ACC112 (cell line): ENCODE measurements at regions not wholly inside any gene's neighbourhood (a gene's known extent, or its start where the extent isn't known, plus 50 kb on each side); places are given as distances from the start of the nearest gene placed in this dataset.
A peak's percentile ranks its signal among the peaks of the same experiment; 100 is the strongest.

Source experiments
- H2AFZ ChIP-seq: fragments of 200-600 bp; sonication (generic); one replicate; pipeline ENCODE4 v1.6.0; 2017; ENCODE audit warnings: antibody characterized with exemption, low read length; ENCODE audit not compliant: unreplicated experiment
- H3K27ac ChIP-seq: fragments of 200-600 bp; sonication (generic); 2 replicates; pipeline ENCODE4 v1.5.1; 2014; ENCODE audit warnings: low read depth, mild to moderate bottlenecking, antibody characterized with exemption, low read length, moderate library complexity
- H3K27me3 ChIP-seq: fragments of 200-600 bp; sonication (generic); 2 replicates; pipeline ENCODE4 v1.6.1; 2014; ENCODE audit warnings: mild to moderate bottlenecking, antibody characterized with exemption, low read length, moderate library complexity, mixed read lengths; ENCODE audit not compliant: insufficient read depth
- H3K36me3 ChIP-seq: fragments of 200-600 bp; sonication (generic); 2 replicates; pipeline ENCODE4 v1.6.1; 2016; ENCODE audit warnings: mild to moderate bottlenecking, antibody characterized with exemption, low read length, moderate library complexity, mixed read lengths; ENCODE audit not compliant: insufficient read depth
- H3K4me1 ChIP-seq: fragments of 200-600 bp; sonication (generic); one replicate; pipeline ENCODE4 v1.6.1; 2016; ENCODE audit warnings: low read length, mixed read lengths; ENCODE audit not compliant: insufficient read depth, unreplicated experiment, control insufficient read depth
- H3K4me3 ChIP-seq: fragments of 200-600 bp; sonication (generic); 2 replicates; pipeline ENCODE4 v1.5.1; 2014; ENCODE audit warnings: mild to moderate bottlenecking, low read depth, low read length
- H3K79me2 ChIP-seq: fragments of 200-600 bp; sonication (generic); one replicate; pipeline ENCODE4 v1.6.0; 2016; ENCODE audit warnings: low read length; ENCODE audit not compliant: control insufficient read depth, unreplicated experiment, insufficient read depth

DNA sequence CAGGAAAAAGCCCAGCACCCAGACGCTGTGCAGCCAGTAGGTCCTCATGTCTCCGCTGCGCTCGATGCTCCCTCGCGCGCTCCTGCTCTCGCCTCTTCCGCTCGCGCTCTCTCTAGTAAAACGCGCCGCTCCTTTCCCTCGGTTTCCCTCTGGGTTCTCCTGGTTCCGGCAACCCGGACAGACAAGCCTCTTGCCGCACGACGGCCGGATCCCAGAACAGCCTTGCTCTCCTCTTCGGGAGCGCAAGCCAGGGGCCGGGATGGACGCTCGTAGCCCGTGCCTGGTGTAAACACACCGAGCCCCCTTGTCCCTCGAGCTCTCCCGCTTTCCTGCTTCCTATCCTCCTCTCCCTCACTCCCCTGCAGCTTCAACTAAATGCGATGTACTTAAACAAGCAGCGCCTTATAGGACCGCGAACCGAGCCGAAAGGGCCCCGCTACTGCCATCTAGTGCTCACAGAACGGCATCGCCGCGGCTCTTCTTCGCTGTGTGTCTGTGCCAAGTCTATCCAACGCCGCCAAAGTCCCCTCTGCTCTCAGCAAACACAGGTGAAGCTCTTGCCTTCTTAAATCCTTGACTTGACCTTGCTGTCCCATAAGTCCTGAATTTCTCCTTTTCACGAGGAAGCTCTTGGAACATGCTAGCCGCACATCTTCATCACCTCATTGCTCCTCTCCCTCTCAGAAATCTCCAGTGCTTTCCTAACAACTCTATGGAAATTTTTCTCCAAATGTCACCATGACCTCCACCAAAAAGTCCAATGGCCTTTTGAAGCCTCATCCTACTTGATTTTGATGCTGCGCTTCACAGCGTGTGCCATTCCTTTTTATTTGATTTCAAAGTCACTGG lies 1037.2 kb downstream of the IGSF11 start:
- H2AFZ ChIP-seq: peak overlapping the region; percentile 94
- H3K4me3 ChIP-seq: peak overlapping the region; percentile 84
- H3K36me3 ChIP-seq: no peaks in the 10 kb centered on the region
- H3K27ac ChIP-seq: no peak overlapping the region
- H3K79me2 ChIP-seq: no peaks in the 10 kb centered on the region
- H3K27me3 ChIP-seq: peaks cover 36% of the 10 kb centered on the region
- H3K4me1 ChIP-seq: no peaks in the 10 kb centered on the region

DNA sequence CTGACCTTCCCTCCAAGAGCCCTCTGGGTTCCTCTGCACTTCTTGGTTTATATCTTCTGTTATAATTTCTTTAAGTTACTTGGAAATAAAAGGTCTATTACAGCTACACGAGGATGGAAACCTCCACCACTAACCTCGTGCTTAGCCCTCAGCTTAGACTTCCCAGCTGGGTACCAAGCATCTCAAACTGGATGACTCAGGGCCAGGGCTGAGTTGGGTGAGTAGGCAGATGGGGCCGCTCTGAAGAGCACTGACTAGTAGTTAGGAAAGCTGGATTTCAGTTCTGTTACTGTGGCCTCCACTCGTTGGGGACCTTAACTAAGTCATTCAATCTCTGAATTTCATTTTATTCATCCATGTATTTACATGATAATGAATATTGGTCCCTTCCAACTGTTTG lies 1036.6 kb downstream of the IGSF11 start:
- no peaks in the 10 kb centered on the region for H3K4me1 ChIP-seq
- no peak overlapping the region for H3K4me3 ChIP-seq
- no peaks in the 10 kb centered on the region for H3K36me3 ChIP-seq
- H2AFZ ChIP-seq: no peak overlapping the region
- no peak overlapping the region for H3K27ac ChIP-seq
- H3K79me2 ChIP-seq: no peaks in the 10 kb centered on the region
- peaks cover 36% of the 10 kb centered on the region for H3K27me3 ChIP-seq

DNA sequence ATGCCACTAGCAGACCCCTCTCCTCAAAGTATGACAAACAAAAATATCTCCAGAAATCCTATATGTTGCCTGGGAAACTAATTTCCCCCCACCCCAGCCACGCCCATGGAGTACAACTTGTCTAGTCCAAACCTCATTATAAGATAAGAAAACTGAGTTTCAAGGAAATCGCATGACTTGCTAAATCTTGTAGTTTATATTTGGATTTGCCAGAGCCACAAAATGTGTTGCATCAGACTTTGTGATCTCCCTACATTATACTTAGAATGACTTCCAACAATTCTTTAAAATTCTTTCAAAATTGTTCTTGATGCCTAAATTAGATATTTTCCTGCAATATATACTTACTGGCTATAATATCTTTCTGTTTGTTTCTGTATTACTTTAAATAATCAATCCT lies 1034.4 kb downstream of the IGSF11 start:
- no peak overlapping the region for H2AFZ ChIP-seq
- H3K4me1 ChIP-seq: no peaks in the 10 kb centered on the region
- H3K4me3 ChIP-seq: no peak overlapping the region
- H3K79me2 ChIP-seq: no peaks in the 10 kb centered on the region
- peaks cover 24% of the 10 kb centered on the region for H3K27me3 ChIP-seq
- no peak overlapping the region for H3K27ac ChIP-seq
- H3K36me3 ChIP-seq: no peaks in the 10 kb centered on the region

DNA sequence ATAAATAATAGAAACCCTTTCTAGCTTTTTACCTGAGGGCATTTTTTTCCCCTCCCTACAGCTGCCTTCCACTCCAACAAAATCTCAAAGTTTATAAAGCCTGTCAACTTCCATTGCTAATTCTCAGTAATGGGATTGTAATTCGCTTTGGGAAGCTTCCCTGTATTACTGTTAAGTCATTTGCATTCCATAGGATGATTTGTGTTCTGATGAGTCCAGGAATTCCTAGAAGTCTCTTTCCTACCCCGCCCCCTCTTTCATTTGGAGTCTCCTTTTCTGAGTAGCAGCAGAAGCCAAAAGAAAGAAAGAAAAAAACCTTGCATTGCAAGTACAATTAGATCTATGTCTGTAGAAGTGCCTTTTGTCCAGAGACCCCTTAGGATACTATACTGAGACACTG lies 1033.3 kb downstream of the IGSF11 start:
- Histone ChIP-seq H3K79me2 (no peaks in the 10 kb centered on the region), H3K27ac (no peak overlapping the region)

DNA sequence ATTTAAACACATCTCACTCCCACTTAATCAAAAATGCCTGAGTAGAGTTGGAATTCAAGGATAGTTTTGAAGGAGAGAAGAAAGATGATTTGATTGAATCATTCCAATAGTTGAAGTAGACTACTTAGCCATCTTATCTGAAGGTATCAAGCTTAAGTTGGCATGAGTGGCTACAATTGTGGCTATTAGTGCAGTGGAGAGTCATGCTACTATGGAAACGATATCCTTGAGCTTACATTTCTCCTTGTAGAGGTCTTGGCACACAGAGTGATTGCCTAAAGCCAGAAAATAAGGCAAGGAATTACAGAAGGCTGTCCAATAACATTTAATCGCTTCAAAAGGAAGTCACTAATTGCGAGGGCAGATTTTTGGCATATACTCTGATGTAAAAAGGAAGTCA lies 1022.7 kb downstream of the IGSF11 start:
- no peaks in the 10 kb centered on the region for H3K4me1 ChIP-seq
- H2AFZ ChIP-seq: no peak overlapping the region
- H3K27ac ChIP-seq: no peak overlapping the region
- no peaks in the 10 kb centered on the region for H3K36me3 ChIP-seq
- no peaks in the 10 kb centered on the region for H3K79me2 ChIP-seq
- no peak overlapping the region for H3K4me3 ChIP-seq
- H3K27me3 ChIP-seq: peaks cover 10% of the 10 kb centered on the region

More for the DNA sequence above, 1033.3 kb downstream of the IGSF11 start:
- H3K4me3 ChIP-seq: no peak overlapping the region
- H3K36me3 ChIP-seq: no peaks in the 10 kb centered on the region
- no peak overlapping the region for H2AFZ ChIP-seq
- peaks cover 14% of the 10 kb centered on the region for H3K27me3 ChIP-seq
- no peaks in the 10 kb centered on the region for H3K4me1 ChIP-seq

DNA sequence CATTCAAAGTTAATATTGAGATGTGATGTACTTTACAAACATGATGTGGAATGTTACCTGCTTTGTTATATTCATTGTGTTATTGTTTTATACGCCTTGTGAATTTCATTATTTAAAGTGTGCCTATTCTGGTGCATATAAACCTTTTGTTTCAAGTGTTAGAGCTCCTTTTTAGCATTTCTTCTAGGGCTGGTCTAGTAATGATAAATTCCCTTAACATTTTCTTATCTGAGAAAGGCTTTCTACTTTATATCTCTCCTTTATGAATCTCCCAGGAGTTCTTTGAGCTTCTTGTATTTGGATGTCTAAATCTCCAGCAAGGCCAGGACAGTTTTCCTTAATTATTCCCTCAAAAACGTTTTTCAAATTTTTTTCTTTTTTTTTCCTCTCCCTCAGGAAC lies 1005.6 kb downstream of the IGSF11 start:
- no peak overlapping the region for H3K27ac ChIP-seq
- no peaks in the 10 kb centered on the region for H3K36me3 ChIP-seq
- no peak overlapping the region for H2AFZ ChIP-seq
- H3K79me2 ChIP-seq: no peaks in the 10 kb centered on the region
- H3K4me1 ChIP-seq: no peaks in the 10 kb centered on the region
- no peaks in the 10 kb centered on the region for H3K27me3 ChIP-seq
- no peak overlapping the region for H3K4me3 ChIP-seq

DNA sequence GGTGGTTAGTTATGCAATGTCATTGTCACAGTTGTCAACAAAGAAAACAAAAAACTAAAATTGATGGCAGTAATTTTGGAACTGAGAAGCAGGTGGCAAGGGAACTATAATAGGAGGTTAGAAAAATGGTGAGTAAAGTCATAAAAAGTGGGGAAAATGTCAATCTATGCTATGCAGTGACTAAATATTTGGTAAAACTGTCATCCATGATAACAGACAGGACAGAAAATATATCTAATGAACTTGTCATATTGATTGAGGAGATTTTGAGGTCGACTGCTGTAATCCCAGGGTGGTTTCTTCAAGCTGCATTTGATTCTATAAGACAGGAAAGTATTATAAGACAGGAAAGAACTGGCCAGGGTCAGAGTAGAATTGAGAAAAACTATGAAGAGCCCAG lies 998.4 kb downstream of the IGSF11 start:
- H3K79me2 ChIP-seq: no peaks in the 10 kb centered on the region
- no peaks in the 10 kb centered on the region for H3K27me3 ChIP-seq
- no peak overlapping the region for H2AFZ ChIP-seq
- no peaks in the 10 kb centered on the region for H3K4me1 ChIP-seq
- no peak overlapping the region for H3K27ac ChIP-seq
- no peak overlapping the region for H3K4me3 ChIP-seq
- H3K36me3 ChIP-seq: no peaks in the 10 kb centered on the region

DNA sequence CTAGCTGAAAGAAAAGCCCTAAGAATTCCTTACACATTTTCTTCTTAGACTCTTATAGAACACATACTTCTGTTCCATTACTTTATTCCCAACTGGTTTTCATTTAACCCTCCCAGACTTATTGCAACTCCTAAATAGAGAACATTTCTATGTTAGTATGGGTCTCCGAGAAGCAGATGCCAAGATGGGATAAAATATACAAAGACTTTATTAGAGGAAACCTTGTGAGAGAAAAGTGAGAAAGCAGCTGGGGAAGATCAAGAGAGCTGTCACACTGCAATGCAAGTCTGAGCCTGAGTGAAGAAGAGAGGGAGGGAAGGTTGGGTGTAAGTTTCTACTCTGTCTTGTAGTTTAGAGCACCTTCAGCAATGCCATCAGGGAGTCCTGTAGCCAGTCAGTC lies 979.3 kb downstream of the IGSF11 start:
- Histone ChIP-seq H3K27me3 (no peaks in the 10 kb centered on the region), H2AFZ (no peak overlapping the region), H3K27ac (no peak overlapping the region), H3K36me3 (no peaks in the 10 kb centered on the region), H3K4me1 (no peaks in the 10 kb centered on the region), H3K79me2 (no peaks in the 10 kb centered on the region), H3K4me3 (no peak overlapping the region)

DNA sequence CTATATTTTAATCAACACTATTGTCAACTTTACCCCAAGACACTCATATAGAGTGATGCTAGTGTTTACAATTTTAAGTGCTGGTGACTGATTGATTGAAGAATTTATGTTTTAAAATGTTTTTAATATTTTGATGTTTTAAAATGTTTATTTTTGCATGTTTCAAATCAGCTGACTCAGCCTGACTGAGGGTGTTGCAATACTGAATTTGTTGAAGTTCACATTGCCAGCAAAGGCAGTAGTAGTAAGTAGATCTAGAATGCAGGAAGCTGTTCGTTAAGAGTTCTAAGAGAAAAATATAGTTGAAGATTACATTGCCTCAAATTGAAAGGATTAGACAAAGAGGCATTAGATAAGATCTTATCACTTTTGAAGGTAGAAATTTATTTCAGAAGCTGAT lies 977.6 kb downstream of the IGSF11 start:
- no peaks in the 10 kb centered on the region for H3K4me1 ChIP-seq
- no peak overlapping the region for H3K27ac ChIP-seq
- no peaks in the 10 kb centered on the region for H3K36me3 ChIP-seq
- no peaks in the 10 kb centered on the region for H3K79me2 ChIP-seq
- H3K4me3 ChIP-seq: no peak overlapping the region
- no peak overlapping the region for H2AFZ ChIP-seq
- H3K27me3 ChIP-seq: no peaks in the 10 kb centered on the region

DNA sequence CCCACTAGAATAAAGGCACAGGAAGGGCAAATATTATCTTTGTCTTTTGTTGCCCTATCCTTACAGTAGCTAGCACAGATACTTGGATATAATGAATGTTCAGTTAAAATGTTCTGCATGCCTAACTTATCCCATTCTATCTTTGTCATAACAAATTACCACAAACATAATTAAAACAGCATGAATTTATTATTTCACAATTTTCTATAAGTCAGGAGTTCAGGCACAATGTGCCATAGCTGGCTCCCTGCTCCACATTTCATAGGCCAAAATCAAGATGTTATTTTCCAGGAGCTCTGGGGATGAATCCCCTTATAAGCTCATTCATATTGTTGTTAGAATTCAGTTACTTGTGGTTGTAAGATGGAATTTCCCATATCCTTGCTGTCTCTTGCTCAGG lies 975.5 kb downstream of the IGSF11 start:
- H3K79me2 ChIP-seq: no peaks in the 10 kb centered on the region
- no peaks in the 10 kb centered on the region for H3K36me3 ChIP-seq
- no peak overlapping the region for H3K4me3 ChIP-seq
- H3K27ac ChIP-seq: no peak overlapping the region
- H3K4me1 ChIP-seq: no peaks in the 10 kb centered on the region
- no peaks in the 10 kb centered on the region for H3K27me3 ChIP-seq
- no peak overlapping the region for H2AFZ ChIP-seq

DNA sequence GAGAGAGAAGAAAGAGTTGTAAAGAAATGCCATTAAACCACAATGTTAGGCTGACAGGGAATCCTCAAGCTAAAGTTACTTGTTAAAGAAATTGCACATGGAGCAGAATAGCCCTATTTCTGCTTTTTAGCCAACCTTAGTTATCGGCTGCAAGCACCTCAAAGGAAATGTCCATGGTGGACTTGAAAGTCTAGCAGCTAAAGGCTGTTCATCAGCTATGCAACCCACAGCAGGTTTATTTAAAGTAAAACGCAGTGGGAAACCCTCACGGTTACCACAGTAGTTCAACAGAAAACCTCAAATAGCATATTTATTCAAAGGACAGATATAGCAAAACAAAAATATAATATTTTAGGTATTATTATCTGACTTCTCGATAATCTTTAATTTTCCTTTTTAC lies 967.2 kb downstream of the IGSF11 start:
- Histone ChIP-seq H3K4me3 (no peak overlapping the region), H3K36me3 (no peaks in the 10 kb centered on the region), H2AFZ (no peak overlapping the region)

More for the DNA sequence above, 967.2 kb downstream of the IGSF11 start:
- Histone ChIP-seq H3K27me3 (no peaks in the 10 kb centered on the region), H3K79me2 (no peaks in the 10 kb centered on the region), H3K4me1 (no peaks in the 10 kb centered on the region), H3K27ac (no peak overlapping the region)
